ENCODE measurements at regions not wholly inside any gene's neighbourhood (a gene's known extent, or its start where the extent isn't known, plus 50 kb on each side); places are given as distances from the start of the nearest gene placed in this dataset.
"Not testable (repeated sequence)": the region's sequence is repeated elsewhere in the genome, so short reads cannot be mapped to it uniquely, and the experiment has no call there.

DNA sequence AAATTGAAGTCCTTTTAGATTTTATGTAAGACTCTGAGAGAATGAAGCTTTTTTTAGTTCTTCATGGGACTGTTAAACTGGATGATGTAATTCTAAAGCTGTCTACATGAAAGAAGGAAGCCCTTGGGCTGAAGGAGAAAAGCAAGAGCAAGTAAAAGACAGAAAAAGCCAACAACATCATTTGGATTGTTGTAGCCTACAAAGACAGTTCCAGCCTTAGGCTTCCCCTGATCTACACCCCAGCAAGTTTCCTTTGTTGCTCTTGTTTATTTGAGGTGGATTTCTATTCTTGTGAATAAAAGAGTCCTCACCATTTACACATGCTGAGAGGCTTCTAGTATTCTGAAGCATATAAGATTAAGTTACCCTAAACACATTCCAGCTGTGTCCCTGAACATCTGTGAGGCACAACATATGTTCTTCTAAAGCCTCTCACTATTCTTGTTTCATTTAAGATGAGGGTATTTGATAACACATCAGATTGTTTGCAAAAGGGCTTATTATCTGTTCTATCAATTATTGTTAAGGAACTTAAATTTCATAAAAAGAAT lies 377.8 kb downstream of the LNPK start:
- DNase-seq (ENCODE audit: insufficient read length, low spot score) (no peak), FAIRE-seq (no peak)

DNA sequence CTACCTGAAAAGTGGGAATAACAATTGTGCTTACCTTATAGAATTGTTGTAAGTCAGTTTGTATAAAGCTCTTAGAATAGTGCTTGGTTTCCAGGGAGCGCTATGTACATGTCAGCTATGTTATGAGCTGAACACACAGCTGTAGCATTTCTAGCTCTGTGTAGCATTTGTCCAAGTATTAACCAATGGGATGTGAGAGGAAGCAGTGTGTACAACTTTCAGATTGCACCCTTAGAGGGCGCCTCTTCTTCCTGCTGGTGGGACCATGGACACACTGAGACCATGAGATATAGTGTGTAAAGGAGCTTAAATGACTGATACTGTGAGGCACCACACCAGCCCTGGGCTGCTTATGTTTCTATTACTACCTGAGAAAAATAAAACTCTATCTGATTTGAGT lies 380.2 kb downstream of the LNPK start:
- DNase-seq (ENCODE audit: insufficient read length, low spot score) (no peak), FAIRE-seq (no peak)

DNA sequence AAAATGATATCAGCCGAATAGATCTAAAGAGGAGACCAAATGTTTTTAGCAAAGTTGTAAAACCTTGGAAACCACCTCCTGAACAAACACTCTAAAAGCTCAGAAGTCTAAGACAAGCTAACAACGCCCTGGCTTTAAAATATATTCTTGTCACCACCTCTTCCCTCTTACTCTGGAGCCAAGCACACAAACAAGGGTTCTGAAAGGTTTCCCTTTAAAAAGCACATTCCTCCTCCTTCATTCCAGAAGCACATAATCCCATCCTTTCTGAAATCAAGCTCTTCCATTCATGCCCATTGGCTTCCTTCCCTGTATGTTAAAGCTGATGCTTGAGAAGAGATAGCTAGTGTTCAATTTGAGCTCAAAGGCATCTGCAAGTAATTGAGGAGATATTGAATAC lies 382.0 kb downstream of the LNPK start:
- FAIRE-seq (no peak), DNase-seq (ENCODE audit: insufficient read length, low spot score) (no peak)

DNA sequence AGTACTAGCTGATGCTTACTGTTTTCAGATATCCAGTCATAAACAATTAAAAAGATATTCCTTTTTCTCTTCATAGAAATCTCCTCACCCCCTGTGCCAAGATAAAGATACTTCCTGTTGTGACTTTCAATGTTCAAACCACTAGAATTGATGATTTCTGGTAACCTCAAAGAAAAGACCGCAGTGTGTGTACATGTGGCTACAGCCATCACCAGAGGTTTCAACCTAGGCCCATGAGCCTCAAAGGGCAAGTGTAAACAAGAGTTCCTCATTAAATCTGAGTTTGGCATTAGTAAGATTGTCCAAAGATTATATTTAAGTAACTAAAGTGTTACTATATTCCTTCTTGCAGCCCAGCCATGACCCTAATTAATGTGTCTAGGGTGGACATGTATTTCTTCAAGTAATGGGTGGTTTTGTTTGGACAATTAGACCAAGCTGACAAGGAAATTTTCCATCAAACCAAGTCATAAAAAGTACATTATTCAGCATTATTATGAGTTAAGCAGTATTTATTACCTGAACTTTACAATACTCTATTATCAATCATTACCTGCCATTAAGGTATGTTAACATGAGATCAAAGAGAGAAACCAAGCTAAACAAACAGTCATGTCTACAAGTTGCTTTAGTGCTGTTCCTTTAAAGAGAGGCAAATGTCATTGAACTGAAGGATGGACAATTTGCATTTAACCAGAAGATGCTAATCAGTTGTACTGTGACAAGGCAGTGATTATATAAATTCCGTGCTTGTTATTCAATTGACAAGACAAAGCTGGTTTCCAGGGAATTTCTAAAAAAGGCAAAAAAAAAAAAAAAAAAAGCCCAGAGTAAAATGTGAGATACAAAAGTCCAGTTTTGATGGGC lies 382.7 kb downstream of the LNPK start:
- no peak for DNase-seq (ENCODE audit: insufficient read length, low spot score)
- FAIRE-seq, result no peak

DNA sequence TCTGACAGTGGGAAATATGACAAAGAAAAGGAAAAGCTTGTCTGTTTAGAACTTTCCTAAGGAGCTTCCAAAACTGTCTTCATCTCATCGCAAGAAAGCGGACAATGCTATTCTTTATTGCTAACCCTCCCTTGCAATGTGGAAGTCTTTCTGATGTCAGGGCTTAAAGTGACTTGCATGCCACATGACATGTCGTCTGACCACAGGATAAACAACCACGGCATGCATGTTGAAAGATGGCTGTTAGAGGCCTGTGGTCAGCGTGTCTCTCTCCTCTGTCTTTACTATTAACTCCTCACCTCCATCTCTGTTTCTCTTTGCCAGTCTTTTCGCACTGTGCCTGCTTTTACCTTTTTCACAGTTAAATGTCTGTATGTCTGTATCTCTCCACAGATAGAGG lies 389.8 kb downstream of the LNPK start:
- DNase-seq (ENCODE audit: insufficient read length, low spot score) (no peak), FAIRE-seq (no peak)

DNA sequence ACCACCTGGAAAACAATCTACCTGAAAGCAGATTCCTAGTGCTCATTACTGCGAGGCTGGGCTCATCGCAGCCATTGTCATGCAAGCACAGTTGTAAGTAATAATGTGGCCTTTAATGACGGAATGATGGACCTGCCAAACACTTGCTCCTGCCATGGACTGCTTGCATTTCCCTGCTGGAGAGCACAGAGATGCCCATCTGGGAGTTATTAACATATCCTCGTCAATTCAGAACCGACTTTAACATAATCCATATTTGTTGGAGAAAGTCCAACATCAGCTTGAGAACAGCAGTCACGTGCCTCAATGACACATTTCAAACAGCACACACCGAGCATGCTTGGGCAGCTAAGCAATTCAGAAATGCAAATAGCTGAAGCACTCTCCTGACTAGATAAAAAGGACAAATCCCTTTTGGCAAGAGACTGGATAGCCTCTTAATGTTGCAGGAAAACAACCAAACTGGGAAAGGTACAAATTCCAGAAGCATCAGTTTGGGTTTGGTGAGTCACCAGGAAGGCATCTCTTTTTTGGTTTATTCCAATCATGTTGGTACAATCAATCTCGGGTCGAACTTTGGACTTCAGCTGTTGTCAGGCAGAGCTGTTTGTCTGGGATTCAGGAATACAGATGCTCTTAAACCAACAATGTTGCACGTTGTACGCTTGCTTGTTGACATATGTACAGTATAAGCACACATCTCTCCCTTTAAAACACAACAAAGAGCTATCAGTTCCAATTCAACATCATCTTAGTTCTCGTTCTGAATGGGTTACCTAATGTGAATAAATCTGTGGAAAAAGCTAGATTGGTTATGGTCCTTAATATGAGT lies 395.8 kb downstream of the LNPK start:
- DNase-seq (ENCODE audit: insufficient read length, low spot score) (no peak), FAIRE-seq (no peak)

DNA sequence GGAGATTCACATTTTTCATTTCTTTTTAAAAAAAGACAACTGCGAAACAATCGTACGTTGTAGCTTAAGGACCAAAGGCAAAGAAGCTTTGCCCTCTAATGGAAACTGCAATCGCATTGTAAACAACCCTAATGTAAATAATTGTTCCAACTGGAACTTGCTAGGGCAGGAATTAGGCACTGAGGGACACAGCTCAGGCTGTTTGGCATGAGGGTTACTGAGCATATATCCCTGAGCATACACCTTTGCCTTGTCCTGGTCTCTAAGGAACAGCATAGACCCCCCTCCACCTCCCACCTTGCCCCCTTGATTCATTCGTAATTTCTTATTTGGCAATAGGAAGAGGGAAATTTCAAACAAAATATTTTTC lies 396.4 kb downstream of the LNPK start:
- DNase-seq (ENCODE audit: insufficient read length, low spot score), result no peak
- FAIRE-seq, result no peak

DNA sequence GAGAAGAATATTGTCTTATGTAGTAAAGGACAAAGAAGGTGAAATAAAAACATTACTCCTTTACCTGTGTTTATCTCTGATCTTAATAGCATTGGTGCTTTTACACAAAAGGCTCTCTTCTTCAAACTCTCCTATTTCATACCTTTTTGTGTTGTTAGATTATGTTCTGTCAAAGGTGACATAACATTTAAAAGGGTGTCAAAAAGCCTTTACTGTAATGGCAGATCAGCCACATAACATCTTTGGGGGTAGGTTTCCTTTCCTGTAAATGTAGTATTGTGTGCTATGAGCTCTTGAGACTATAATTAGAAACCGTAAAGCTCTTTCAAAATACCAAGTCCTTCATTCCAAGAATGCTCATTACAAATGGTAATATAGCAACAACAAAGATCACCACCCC lies 400.1 kb downstream of the LNPK start:
- DNase-seq (ENCODE audit: insufficient read length, low spot score), result no peak
- FAIRE-seq, result no peak

DNA sequence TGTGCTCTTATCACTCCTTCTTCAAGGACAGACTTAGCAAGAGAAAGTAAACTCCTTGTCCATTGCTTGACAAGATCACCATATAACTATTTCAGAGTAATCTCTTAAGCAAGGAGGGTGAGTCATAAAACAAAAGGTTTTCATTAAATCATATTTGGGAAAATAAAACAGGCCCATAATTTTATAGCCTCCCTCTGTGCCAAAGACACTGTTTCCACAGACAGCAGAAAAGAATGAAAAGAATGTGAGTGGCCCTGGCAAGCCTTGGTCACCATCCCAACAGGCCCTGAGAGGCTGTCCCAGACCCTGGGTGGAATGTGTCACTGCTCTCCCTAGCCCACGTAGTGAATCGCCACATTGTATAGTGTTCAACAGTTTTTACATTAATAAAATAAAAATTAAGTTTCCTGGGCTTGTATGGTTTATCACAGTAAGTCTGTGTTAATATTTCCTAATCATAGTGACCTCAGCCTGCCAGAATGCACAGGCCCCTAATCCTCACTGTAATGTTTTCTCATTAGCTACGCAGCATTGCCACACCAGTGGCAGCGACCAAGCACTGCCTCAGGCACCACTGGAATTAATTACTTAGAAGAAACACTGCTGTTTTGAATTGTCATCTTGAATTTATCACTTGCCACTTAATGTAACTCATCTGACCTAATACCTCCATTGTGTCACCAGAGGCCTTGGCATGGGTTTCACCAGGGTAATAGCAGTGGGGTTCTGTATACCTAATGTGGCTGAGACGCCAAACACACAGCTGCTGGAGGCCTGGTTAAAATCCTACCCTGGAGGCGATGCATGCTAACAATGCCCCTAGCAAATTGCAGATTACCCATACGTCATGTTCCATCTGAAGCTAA lies 401.9 kb downstream of the LNPK start:
- DNase-seq (ENCODE audit: insufficient read length, low spot score) (peak; percentile 18), FAIRE-seq (no peak)

DNA sequence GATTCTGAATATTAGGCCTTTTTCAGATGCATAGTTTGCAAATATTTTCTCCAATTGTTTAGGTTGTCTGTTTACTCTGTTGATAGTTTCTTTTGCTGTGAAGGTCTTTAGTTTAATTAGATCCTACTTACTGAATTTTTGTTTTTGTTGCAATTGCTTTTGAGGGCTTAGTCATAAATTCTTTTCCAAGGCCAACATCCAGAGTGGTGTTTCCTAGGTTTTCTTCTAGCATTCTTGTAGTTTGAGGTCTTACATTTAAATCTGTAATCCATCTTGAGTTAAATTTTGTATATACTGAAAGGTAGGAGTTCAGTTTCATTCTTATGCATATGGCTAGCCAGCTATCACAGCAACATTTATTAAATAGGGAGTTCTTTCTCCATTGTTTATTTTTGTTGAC lies 404.8 kb downstream of the LNPK start:
- DNase-seq (ENCODE audit: insufficient read length, low spot score) (no peak), FAIRE-seq (no peak)

DNA sequence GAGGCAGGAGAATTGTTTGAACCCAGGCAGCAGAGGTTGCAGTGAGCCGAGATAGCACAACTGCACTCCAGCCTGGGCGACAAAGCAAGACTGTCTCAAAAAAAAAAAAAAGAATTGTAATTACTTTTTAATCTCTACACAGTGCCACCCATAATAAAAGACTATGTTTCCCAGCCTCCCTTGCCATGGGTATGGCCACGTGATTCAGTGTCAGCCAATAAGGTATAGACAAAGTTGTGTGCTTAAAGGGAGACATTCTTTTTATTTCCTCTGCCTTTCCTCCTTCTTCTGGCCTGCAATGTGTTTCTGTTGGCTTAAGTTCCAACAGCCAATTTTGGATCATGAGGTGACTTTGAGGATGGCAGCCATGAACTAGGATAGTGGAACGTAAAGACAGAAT lies 406.9 kb downstream of the LNPK start:
- no peak for DNase-seq (ENCODE audit: insufficient read length, low spot score)
- no peak for FAIRE-seq

DNA sequence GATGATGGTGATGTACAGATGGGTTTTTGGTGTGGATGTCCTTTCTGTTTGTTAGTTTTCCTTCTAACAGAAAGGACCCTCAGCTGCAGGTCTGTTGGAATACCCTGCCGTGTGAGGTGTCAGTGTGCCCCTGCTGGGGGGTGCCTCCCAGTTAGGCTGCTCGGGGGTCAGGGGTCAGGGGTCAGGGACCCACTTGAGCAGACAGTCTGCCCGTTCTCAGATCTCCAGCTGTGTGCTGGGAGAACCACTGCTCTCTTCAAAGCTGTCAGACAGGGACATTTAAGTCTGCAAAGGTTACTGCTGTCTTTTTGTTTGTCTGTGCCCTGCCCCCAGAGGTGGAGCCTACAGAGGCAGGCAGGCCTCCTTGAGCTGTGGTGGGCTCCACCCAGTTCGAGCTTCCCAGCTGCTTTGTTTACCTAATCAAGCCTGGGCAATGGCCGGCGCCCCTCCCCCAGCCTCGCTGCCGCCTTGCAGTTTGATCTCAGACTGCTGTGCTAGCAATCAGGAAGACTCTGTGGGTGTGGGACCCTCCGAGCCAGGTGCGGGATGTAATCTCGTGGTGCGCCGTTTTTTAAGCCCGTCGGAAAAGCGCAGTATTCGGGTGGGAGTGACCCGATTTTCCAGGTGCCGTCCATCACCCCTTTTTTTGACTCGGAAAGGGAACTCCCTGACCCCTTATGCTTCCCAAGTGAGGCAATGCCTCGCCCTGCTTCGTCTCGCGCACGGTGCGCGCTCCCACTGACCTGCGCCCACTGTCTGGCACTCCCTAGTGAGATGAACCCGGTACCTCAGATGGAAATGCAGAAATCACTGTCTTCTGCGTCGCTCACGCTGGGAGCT lies 408.2 kb downstream of the LNPK start:
- not testable (repeated sequence) for DNase-seq (ENCODE audit: insufficient read length, low spot score); FAIRE-seq

DNA sequence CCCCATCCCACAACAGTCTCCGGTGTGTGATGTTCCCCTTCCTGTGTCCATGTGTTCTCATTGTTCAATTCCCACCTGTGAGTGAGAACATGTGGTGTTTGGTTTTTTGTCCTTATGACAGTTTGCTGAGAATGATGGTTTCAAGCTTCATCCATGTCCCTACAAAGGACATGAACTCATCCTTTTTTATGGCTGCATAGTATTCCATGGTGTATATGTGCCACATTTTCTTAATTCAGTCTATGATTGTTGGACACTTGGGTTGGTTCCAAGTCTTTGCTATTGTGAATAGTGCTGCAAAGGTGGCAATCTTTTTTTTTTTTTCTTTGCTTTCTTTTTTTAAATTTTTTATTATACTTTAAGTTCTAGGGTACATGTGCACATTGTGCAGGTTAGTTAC lies 406.7 kb upstream of the ATP5MC3 start:
- DNase-seq (ENCODE audit: insufficient read length, low spot score), result not testable (repeated sequence)

DNA sequence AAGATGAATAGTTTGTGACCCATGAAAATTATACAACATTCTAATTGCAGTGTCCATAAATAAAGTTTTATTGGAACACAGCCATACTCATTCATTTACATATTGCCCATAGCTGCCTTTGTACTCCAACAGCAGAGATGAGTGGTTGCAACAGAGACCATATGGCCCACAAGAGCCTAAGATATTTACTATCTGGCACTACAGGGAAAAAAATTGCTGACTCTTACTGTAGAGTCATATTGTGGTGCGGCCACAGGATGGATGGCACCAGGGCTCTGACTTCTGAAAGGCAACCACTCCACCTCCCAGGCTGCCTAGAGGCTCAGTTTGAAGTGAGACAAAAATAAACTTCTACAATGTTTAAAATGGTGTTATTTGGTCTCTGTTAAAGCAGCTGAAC lies 404.0 kb upstream of the ATP5MC3 start:
- DNase-seq (ENCODE audit: insufficient read length, low spot score) (no peak), FAIRE-seq (no peak)

More for the DNA sequence above, 406.7 kb upstream of the ATP5MC3 start:
- FAIRE-seq, result not testable (repeated sequence)

DNA sequence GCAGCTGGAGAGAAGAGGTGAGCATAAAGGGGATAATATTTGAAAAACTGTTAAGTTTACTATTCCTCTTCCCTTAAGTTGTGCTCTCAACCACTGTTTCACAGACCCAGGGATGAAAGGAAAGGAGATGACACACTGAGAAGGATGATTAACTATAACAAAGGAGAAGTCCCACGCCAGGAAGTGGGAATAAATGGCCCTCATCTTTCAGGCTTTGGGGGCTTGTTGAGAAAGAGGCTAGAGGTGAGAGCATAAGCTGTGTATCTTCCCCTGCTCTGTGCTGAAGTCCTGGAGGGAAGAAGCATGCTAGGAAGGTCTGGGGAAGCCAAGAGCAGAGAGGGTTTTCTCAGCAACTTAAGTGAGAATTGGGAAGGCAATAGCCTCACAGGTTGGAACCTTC lies 399.1 kb upstream of the ATP5MC3 start:
- DNase-seq (ENCODE audit: insufficient read length, low spot score) (no peak), FAIRE-seq (no peak)

DNA sequence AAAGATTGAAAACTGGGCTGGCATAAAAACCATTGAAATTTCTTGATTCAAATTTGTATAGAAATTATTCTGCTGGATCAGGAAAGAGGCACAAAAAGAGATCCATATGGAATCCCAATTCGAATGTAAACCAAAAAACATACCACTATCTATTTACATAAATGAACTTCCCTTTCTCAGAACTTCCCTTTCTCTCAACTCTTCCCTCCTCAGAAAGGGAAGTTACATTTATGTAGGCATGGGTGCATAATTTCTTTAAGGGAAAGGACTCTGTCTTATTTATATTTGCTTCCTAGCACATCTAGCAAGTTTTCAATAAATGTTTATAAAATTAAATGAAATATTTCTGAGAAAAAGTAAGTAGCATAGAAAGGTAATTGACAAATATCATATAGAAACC lies 398.1 kb upstream of the ATP5MC3 start:
- FAIRE-seq (no peak), DNase-seq (ENCODE audit: insufficient read length, low spot score) (no peak)

DNA sequence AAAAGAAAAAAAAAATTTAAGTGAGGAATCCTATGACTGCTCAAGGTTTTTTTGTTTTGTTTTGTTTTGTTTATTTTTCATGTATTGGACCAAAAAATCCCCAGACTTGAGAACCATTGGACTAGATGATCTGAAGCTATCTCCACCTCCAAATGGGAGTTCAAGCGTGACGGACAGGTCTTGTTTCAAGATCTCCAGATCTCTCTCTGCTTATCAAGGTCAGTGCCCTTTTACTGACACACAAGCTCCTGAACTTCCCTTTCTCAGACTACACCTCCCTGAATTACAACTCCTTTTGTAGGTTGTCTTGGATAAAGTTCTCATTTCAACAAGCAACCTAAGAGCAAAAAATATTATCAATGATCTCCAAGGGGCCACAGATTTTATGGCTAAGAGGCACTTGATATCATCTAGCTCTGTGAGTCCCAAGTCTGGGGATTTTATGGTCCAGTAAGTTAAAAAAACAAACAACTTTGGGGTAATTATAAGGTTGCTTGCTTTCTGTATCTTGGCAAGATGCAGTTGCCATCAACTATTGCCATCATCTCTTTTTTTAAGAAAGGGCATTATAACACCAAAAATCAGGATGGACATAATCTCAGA lies 396.0 kb upstream of the ATP5MC3 start:
- FAIRE-seq (no peak), DNase-seq (ENCODE audit: insufficient read length, low spot score) (no peak)

DNA sequence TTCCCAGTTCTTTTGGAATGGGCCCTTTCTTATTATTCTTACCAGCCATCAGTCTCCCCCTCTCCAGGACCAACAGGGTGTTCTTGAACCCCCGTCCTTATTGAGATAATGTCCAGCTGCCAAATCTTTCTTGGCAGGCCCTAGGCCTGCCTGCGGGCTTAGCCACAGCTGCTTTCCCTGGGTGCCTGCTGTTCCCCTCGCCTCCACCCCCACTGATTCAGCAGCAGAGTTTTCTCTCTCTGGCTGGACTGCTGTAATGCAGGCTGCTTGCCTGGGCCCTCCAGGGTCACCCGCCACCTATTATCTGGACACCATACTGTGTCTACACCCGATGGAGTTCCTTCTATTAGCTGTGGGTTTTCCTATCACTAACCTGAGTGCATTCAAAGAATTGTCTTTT lies 395.4 kb upstream of the ATP5MC3 start:
- DNase-seq (ENCODE audit: insufficient read length, low spot score) (no peak), FAIRE-seq (no peak)

DNA sequence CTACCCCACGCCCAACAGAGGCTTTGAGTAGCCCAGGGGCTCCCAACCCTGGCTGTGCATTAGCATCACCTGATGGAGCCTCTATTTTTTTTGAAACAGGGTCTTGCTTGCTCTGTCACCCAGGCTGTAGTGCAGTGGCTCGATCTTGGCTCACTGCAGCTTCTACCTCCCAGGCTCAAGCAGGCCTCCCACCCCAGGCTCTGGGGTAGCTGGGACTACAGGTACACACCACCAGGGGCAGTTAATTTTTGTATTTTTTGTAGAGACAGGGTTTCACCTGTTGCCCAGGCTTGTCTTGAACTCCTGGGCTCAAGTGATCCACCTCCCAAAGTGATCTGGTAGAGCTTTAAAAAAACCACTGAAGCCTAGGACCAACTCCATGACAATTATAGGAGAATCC lies 394.8 kb upstream of the ATP5MC3 start:
- FAIRE-seq, result no peak
- no peak for DNase-seq (ENCODE audit: insufficient read length, low spot score)
